H1 (cell line): ENCODE measurements at regions not wholly inside any gene's neighbourhood (a gene's known extent, or its start where the extent isn't known, plus 50 kb on each side); places are given as distances from the start of the nearest gene placed in this dataset.

ENCODE experiments used
- CTCF ChIA-PET: fragments of 300-600 bp; sonication (Branson Sonifier 250); formaldehyde crosslinking; loops from one replicate; lab custom pipeline; 2021; ENCODE audit not compliant: partially characterized antibody; lab: Charles Lee
- POLR2A ChIA-PET: fragments of 300-600 bp; sonication (Branson Sonifier 250); formaldehyde crosslinking; loops from one replicate; lab custom pipeline; 2021; ENCODE audit warnings: inconsistent platforms; ENCODE audit not compliant: partially characterized antibody; lab: Charles Lee
- DNase-seq, 2 experiments: peaks; one replicate each; pipeline versions ENCODE4 v3.0.0 to v3.0.0-alpha.2; 2010 to 2022; ENCODE audit warnings: low spot score in 2 of 2, low read depth in 1 of 2, mixed read lengths in 1 of 2
- FAIRE-seq: peaks from 2 replicates; lab custom pipeline; 2011; peaks lifted over from hg19 to GRCh38; lab: Jason Lieb, UNC
- H2AFZ ChIP-seq: 2 replicates; pipeline ENCODE4 v1.8.1; 2012; ENCODE audit warnings: low read length, inconsistent platforms
- H2AK5ac ChIP-seq: 2 replicates; pipeline ENCODE4 v1.6.1; 2013; ENCODE audit warnings: low read depth, low read length
- H2BK120ac ChIP-seq: replicated peaks from 2 replicates; pipeline ENCODE3; 2013; ENCODE audit warnings: low read depth, low read length, inconsistent platforms
- H2BK12ac ChIP-seq: 2 replicates; pipeline ENCODE4 v1.6.1; 2013; ENCODE audit warnings: low read depth, low read length
- H2BK15ac ChIP-seq: 2 replicates; pipeline ENCODE4 v1.6.1; 2013; ENCODE audit warnings: low read length
- H2BK20ac ChIP-seq: 2 replicates; pipeline ENCODE4 v1.6.1; 2013; ENCODE audit warnings: low read length
- H2BK5ac ChIP-seq: 2 replicates; pipeline ENCODE4 v1.6.1; 2013; ENCODE audit warnings: low read depth, low read length
- H3K14ac ChIP-seq: 2 replicates; pipeline ENCODE4 v1.6.1; 2013; ENCODE audit warnings: inconsistent platforms; ENCODE audit not compliant: insufficient read length
- H3K18ac ChIP-seq: 2 replicates; pipeline ENCODE4 v1.6.1; 2013; ENCODE audit warnings: low read length; ENCODE audit errors: extremely low read depth
- H3K23ac ChIP-seq: 2 replicates; pipeline ENCODE4 v1.6.1; 2013; ENCODE audit warnings: inconsistent platforms; ENCODE audit not compliant: insufficient read length
- H3K23me2 ChIP-seq: 2 replicates; pipeline ENCODE4 v1.6.1; 2013; ENCODE audit warnings: low read depth, low read length
- H3K27ac ChIP-seq: 2 replicates; pipeline ENCODE4 v1.6.1; 2011; ENCODE audit warnings: low read depth, low read length, inconsistent platforms
- H3K27me3 ChIP-seq, 4 experiments: replicated peaks in 1 of 4; 1 replicate in 1 of 4; 2 replicates in 3 of 4; pipeline versions ENCODE4 v1.6.1 to v1.8.1; 2011 to 2013; ENCODE audit warnings: low read length in 3 of 4, mild to moderate bottlenecking in 3 of 4, inconsistent platforms in 2 of 4, mixed read lengths in 2 of 4, moderate library complexity in 1 of 4; ENCODE audit not compliant: control insufficient read depth in 3 of 4, insufficient read depth in 3 of 4; ENCODE audit errors: extremely low read depth in 1 of 4
- H3K36me3 ChIP-seq, 4 experiments: 2 replicates each; pipeline versions ENCODE4 v1.6.1 to v1.8.1; 2011 to 2013; ENCODE audit warnings: mild to moderate bottlenecking in 4 of 4, low read length in 3 of 4, moderate library complexity in 2 of 4, control low read depth in 1 of 4, inconsistent platforms in 1 of 4; ENCODE audit not compliant: insufficient read depth in 4 of 4, control insufficient read depth in 2 of 4
- H3K4ac ChIP-seq: replicated peaks from 2 replicates; pipeline ENCODE3; 2013; ENCODE audit warnings: low read length, low read depth, mixed read lengths, inconsistent platforms; ENCODE audit not compliant: insufficient read length
- H3K4me1 ChIP-seq, 4 experiments: replicated peaks in 1 of 4; 1 replicate in 1 of 4; 2 replicates in 3 of 4; pipeline versions ENCODE4 v1.6.1 to v1.8.1; 2011 to 2013; ENCODE audit warnings: low read length in 3 of 4, inconsistent platforms in 2 of 4, mixed read lengths in 1 of 4; ENCODE audit not compliant: insufficient read depth in 4 of 4, control insufficient read depth in 3 of 4
- H3K4me2 ChIP-seq, 2 experiments: 2 replicates each; pipeline versions ENCODE4 v1.6.1 to v1.8.1; 2011 to 2013; ENCODE audit warnings: low read depth in 2 of 2, low read length in 2 of 2, control low read depth in 1 of 2, inconsistent platforms in 1 of 2, mild to moderate bottlenecking in 1 of 2; ENCODE audit not compliant: insufficient read depth in 1 of 2
- H3K4me3 ChIP-seq, 4 experiments: fragments of 200-600, 300-600 bp in 1 of 4; sonication (generic), shearing (Covaris generic), sonication (Bioruptor Twin) in 1 of 4; 2 replicates each; pipeline versions ENCODE4 v1.5.1 to v1.8.1; 2011 to 2016; ENCODE audit warnings: low read length in 4 of 4, low read depth in 3 of 4, control low read depth in 2 of 4, inconsistent platforms in 2 of 4, mild to moderate bottlenecking in 2 of 4, mixed read lengths in 1 of 4, moderate library complexity in 1 of 4; ENCODE audit not compliant: insufficient read depth in 2 of 4; ENCODE audit errors: extremely low read depth in 1 of 4
- H3K56ac ChIP-seq: replicated peaks from 2 replicates; pipeline ENCODE3; 2013; ENCODE audit warnings: low read depth, mild to moderate bottlenecking, mixed read lengths, low read length, inconsistent platforms; ENCODE audit not compliant: insufficient read length
- H3K79me1 ChIP-seq: 2 replicates; pipeline ENCODE4 v1.6.1; 2013; ENCODE audit warnings: low read depth, low read length, control low read depth
- H3K79me2 ChIP-seq, 2 experiments: 2 replicates each; pipeline versions ENCODE4 v1.6.1 to v1.8.1; 2012 to 2013; ENCODE audit warnings: low read length in 2 of 2, mild to moderate bottlenecking in 2 of 2, inconsistent platforms in 1 of 2; ENCODE audit not compliant: insufficient read depth in 2 of 2, control insufficient read depth in 1 of 2
- H3K9ac ChIP-seq, 4 experiments: replicated peaks in 1 of 4; 1 replicate in 1 of 4; 2 replicates in 3 of 4; pipeline versions ENCODE4 v1.6.1 to v1.8.1; 2011 to 2013; ENCODE audit warnings: low read depth in 3 of 4, low read length in 3 of 4, control low read depth in 2 of 4, mild to moderate bottlenecking in 2 of 4, moderate library complexity in 2 of 4, inconsistent platforms in 1 of 4; ENCODE audit errors: extremely low read depth in 1 of 4
- H3K9me3 ChIP-seq, 2 experiments: 2 replicates each; pipeline versions ENCODE4 v1.6.1 to v1.8.1; 2012 to 2013; ENCODE audit warnings: mild to moderate bottlenecking in 2 of 2, moderate library complexity in 2 of 2, control low read depth in 1 of 2, inconsistent platforms in 1 of 2, low read depth in 1 of 2, low read length in 1 of 2, mixed read lengths in 1 of 2; ENCODE audit not compliant: insufficient read depth in 2 of 2
- H4K20me1 ChIP-seq, 2 experiments: replicated peaks in 1 of 2; 2 replicates each; pipeline versions ENCODE3 to v1.8.1; 2011 to 2013; ENCODE audit warnings: inconsistent platforms in 2 of 2, low read length in 2 of 2, mild to moderate bottlenecking in 1 of 2; ENCODE audit not compliant: insufficient read depth in 2 of 2, control insufficient read depth in 1 of 2
- H4K5ac ChIP-seq: 2 replicates; pipeline ENCODE4 v1.6.1; 2013; ENCODE audit warnings: low read length, low read depth, mixed read lengths, inconsistent platforms; ENCODE audit not compliant: insufficient read length
- H4K8ac ChIP-seq: 2 replicates; pipeline ENCODE4 v1.8.0; 2013; ENCODE audit warnings: mild to moderate bottlenecking, moderate library complexity, low read length, inconsistent platforms; ENCODE audit not compliant: insufficient read depth; ENCODE audit errors: extremely low read depth
- H4K91ac ChIP-seq: replicated peaks from 2 replicates; pipeline ENCODE3; 2013; ENCODE audit warnings: low read length, mixed read lengths, inconsistent platforms; ENCODE audit not compliant: insufficient read length
- SIRT6 ChIP-seq: IDR thresholded peaks from one replicate; pipeline ENCODE4 v1.7.1; 2012; ENCODE audit warnings: low read length, inconsistent platforms
- TCF12 ChIP-seq: IDR thresholded peaks from 2 replicates; pipeline ENCODE4 v1.6.1; 2011; ENCODE audit warnings: low read depth, mild to moderate bottlenecking, low read length
- TEAD4 ChIP-seq: IDR thresholded peaks from 2 replicates; pipeline ENCODE4 v1.6.1; 2012; ENCODE audit warnings: low read depth, low read length, inconsistent platforms, mixed read lengths
- YY1 ChIP-seq: IDR thresholded peaks from 2 replicates; pipeline ENCODE4 v1.6.1; 2011; ENCODE audit warnings: low read depth, mild to moderate bottlenecking, low read length
- WGBS, 2 experiments: shearing (Covaris generic) in 1 of 2; methylation state at CpG; one replicate each; pipeline versions ENCODE4 v1.1.6 to v1.1.7; 2013 to 2015; ENCODE audit warnings: low lambda C conversion rate in 2 of 2, mixed read lengths in 2 of 2, inconsistent platforms in 1 of 2, low coverage in 1 of 2, missing lambda C conversion rate in 1 of 2; ENCODE audit not compliant: insufficient replicate concordance in 2 of 2, insufficient coverage in 1 of 2, insufficient read length in 1 of 2; ENCODE audit errors: extremely low coverage in 1 of 2, missing lambda C conversion rate in 1 of 2; 5-methylcytosine and 5-hydroxymethylcytosine counted together

GRCh38 chr10:78556705-78557432 is 511.9 kb upstream of the ZMIZ1 start:
- CTCF ChIA-PET = interaction anchor here (1.3 to 1.4 kb wide), 2 partner anchors 101 to 175 kb away, joined by 3 read pairs; no protein-coding TSS in a partner anchor
- 87% methylated on average over 2 of the region's 2 CpGs; no CpG with 5 or more reads in 1 of the 2 experiments for WGBS, 2 experiments
- Histone ChIP-seq H2BK120ac (no peak overlapping the region), H3K27ac (no peak overlapping the region), H3K36me3 (no peaks in the 10 kb centered on the region), H3K79me1 (no peaks in the 10 kb centered on the region), H4K20me1 (no peaks in the 10 kb centered on the region), H4K5ac (no peak overlapping the region), H3K4me1 (peaks cover 10 to 19% (median 14%) of the 10 kb centered on the region in 4 experiments), H3K56ac (no peak overlapping the region), H2BK20ac (no peak overlapping the region), H2BK15ac (no peak overlapping the region), H3K79me2 (no peaks in the 10 kb centered on the region), H3K23ac (no peak overlapping the region), H2BK12ac (no peak overlapping the region), H2BK5ac (no peak overlapping the region), H3K9ac (no peak overlapping the region), H3K4me3 (no peak overlapping the region), H4K8ac (no peak overlapping the region), H3K4ac (no peak overlapping the region), H3K9me3 (no peaks in the 10 kb centered on the region), H4K91ac (no peak overlapping the region), H3K23me2 (no peaks in the 10 kb centered on the region), H3K4me2 (no peak overlapping the region), H3K27me3 (peaks cover 0 to 2% (median 0%) of the 10 kb centered on the region in 4 experiments; a peak in 1 of 7 replicates), H3K14ac (no peak overlapping the region), H2AFZ (no peak overlapping the region), H3K18ac (no peak overlapping the region), H2AK5ac (no peak overlapping the region)
- FAIRE-seq = no peak
- no peak for DNase-seq
- POLR2A ChIA-PET = no interaction called here
- TF ChIP-seq YY1 (no peak), TEAD4 (no peak), SIRT6 (no peak), TCF12 (no peak)
